Gastrocnemius medialis (tissue), 4 donors: ENCODE measurements at regions not wholly inside any gene's neighbourhood (a gene's known extent, or its start where the extent isn't known, plus 50 kb on each side); places are given as distances from the start of the nearest gene placed in this dataset.

Source experiments
- ATAC-seq, 2 donors: fragments of 150-250 bp; one replicate each; pipeline ENCODE4 v1.9.1; 2016
- DNase-seq, 2 donors: peaks; one replicate each; pipeline ENCODE4 v3.0.0-alpha.2; 2019
- H3K27ac ChIP-seq, 4 donors: fragments of 200-600 bp; sonication (generic); 1 replicate in 1 of 4; 2 replicates in 3 of 4; pipeline ENCODE4 v1.5.1; 2016 to 2018; ENCODE audit warnings: mild to moderate bottlenecking in 2 of 4, moderate library complexity in 1 of 4
- H3K27me3 ChIP-seq, 3 donors: fragments of 200-600 bp; sonication (generic) in 2 of 3; 1 replicate in 1 of 3; 2 replicates in 2 of 3; pipeline versions ENCODE4 v1.5.1 to v1.6.0; 2016 to 2019; ENCODE audit warnings: mild to moderate bottlenecking in 1 of 3, moderate library complexity in 1 of 3
- H3K36me3 ChIP-seq, 2 donors: fragments of 200-600 bp; sonication (generic) in 1 of 2; one replicate each; pipeline ENCODE4 v1.5.1; 2017 to 2018
- H3K4me1 ChIP-seq, 2 donors: fragments of 200-600 bp; sonication (generic) in 1 of 2; one replicate each; pipeline ENCODE4 v1.5.1; 2016 to 2017; ENCODE audit warnings: mild to moderate bottlenecking in 2 of 2
- H3K4me3 ChIP-seq, 4 donors: fragments of 200-600 bp; sonication (generic) in 3 of 4; 1 replicate in 1 of 4; 2 replicates in 3 of 4; pipeline ENCODE4 v1.5.1; 2016 to 2019; ENCODE audit warnings: mild to moderate bottlenecking in 2 of 4
- H3K9me3 ChIP-seq, 3 donors: fragments of 200-600 bp; sonication (generic) in 2 of 3; 1 replicate in 1 of 3; 2 replicates in 2 of 3; pipeline ENCODE4 v1.5.1; 2016 to 2019
- CTCF ChIP-seq, 5 experiments: fragments of 450-650 bp in 3 of 5; fragments of 200-600 bp in 2 of 5; sonication (generic) in 2 of 5; IDR thresholded peaks in 4 of 5; conservative IDR thresholded peaks in 1 of 5; 1 replicate in 4 of 5; 2 replicates in 1 of 5; pipeline ENCODE4 v1.5.1; 2016 to 2019; ENCODE audit warnings: antibody characterized with exemption in 5 of 5, mild to moderate bottlenecking in 3 of 5, moderate library complexity in 3 of 5
- POLR2A ChIP-seq, 2 donors: fragments of 450-650 bp; IDR thresholded peaks; one replicate each; pipeline ENCODE4 v1.6.1; 2017; ENCODE audit warnings: antibody characterized with exemption in 2 of 2, mild to moderate bottlenecking in 2 of 2, moderate library complexity in 2 of 2
- in situ Hi-C, 4 donors: fragments of 200-750 bp; cut with MboI; loops; one replicate each; pipeline versions ENCODE4 v1.15.0 to v1.8.0; 2017; ENCODE audit warnings: low sequenced_read_pairs in 4 of 4
- intact Hi-C: fragments of 100-400 bp; cut with DNase I; formaldehyde crosslinking; loops from one replicate; pipeline ENCODE4 v1.15.1; 2023; ENCODE audit warnings: low total_unique reads

- H3K4me1 ChIP-seq = no peaks in the 10 kb centered on the region
- ATAC-seq (no peak), DNase-seq (no peak)
- H3K4me3 ChIP-seq = no peak overlapping the region
- in situ Hi-C loops (loop anchor here in 3 of 4 donors (25.0 kb wide), 2 partner anchors 464 to 839 kb away; partner anchors contain the start of gene HDAC4 (in 1 of the 3)), intact Hi-C loops (no loop called here)
- TF ChIP-seq CTCF (IDR thresholded peaks at IDR 0.05 in 4 of 5, conservative IDR thresholded peaks at IDR 0.05 in 1 of 5) (no peak), POLR2A (IDR thresholded peaks at IDR 0.05) (no peak)
- no peaks in the 10 kb centered on the region for H3K36me3 ChIP-seq
- peaks cover 2 to 10% (median 10%) of the 10 kb centered on the region in 3 donors for H3K27me3 ChIP-seq
- no peak overlapping the region for H3K27ac ChIP-seq
- no peaks in the 10 kb centered on the region for H3K9me3 ChIP-seq
These were observed 148.7 kb downstream of the NDUFA10 start for GRCh38 chr2:239876271-239876947.

- Histone ChIP-seq H3K9me3 (no peaks in the 10 kb centered on the region), H3K36me3 (no peaks in the 10 kb centered on the region), H3K4me3 (no peak overlapping the region), H3K27me3 (peaks cover 2 to 10% (median 10%) of the 10 kb centered on the region in 3 donors), H3K4me1 (no peaks in the 10 kb centered on the region), H3K27ac (no peak overlapping the region)
- DNase-seq (no peak), ATAC-seq (no peak)
- TF ChIP-seq POLR2A (IDR thresholded peaks at IDR 0.05) = no peak
- TF ChIP-seq CTCF (IDR thresholded peaks at IDR 0.05 in 4 of 5, conservative IDR thresholded peaks at IDR 0.05 in 1 of 5) = no peak
- in situ Hi-C loops = loop anchor here in 3 of 4 donors (25.0 kb wide), 2 partner anchors 462 to 837 kb away; partner anchors contain the start of gene HDAC4 (in 1 of the 3)
- intact Hi-C loops = no loop called here
These were observed 150.3 kb downstream of the NDUFA10 start for GRCh38 chr2:239874636-239875356.

GRCh38 chr2:239873656-239874635 is 151.2 kb downstream of the NDUFA10 start:
- ATAC-seq = no peak
- Histone ChIP-seq H3K4me3 (no peak overlapping the region), H3K36me3 (no peaks in the 10 kb centered on the region), H3K27ac (no peak overlapping the region), H3K9me3 (no peaks in the 10 kb centered on the region), H3K27me3 (peaks cover 2 to 10% (median 10%) of the 10 kb centered on the region in 3 donors), H3K4me1 (no peaks in the 10 kb centered on the region)
- in situ Hi-C loops (no loop called here), intact Hi-C loops (no loop called here)
- no peak for DNase-seq
- no peak for TF ChIP-seq POLR2A (IDR thresholded peaks at IDR 0.05)
- TF ChIP-seq CTCF (IDR thresholded peaks at IDR 0.05 in 4 of 5, conservative IDR thresholded peaks at IDR 0.05 in 1 of 5) = no peak

GRCh38 chr2:239871481-239872435 is 153.4 kb downstream of the NDUFA10 start:
- TF ChIP-seq POLR2A (IDR thresholded peaks at IDR 0.05) (no peak), CTCF (IDR thresholded peaks at IDR 0.05 in 4 of 5, conservative IDR thresholded peaks at IDR 0.05 in 1 of 5) (no peak)
- intact Hi-C loops = no loop called here
- no peak overlapping the region for H3K27ac ChIP-seq
- DNase-seq (no peak), ATAC-seq (no peak)
- in situ Hi-C loops = no loop called here
- H3K4me1 ChIP-seq = no peaks in the 10 kb centered on the region
- H3K27me3 ChIP-seq = peaks cover 2 to 10% (median 10%) of the 10 kb centered on the region in 3 donors
- H3K4me3 ChIP-seq = no peak overlapping the region
- no peaks in the 10 kb centered on the region for H3K36me3 ChIP-seq
- no peaks in the 10 kb centered on the region for H3K9me3 ChIP-seq
